Mesendoderm (in vitro differentiated cells): ENCODE measurements at regions not wholly inside any gene's neighbourhood (a gene's known extent, or its start where the extent isn't known, plus 50 kb on each side); places are given as distances from the start of the nearest gene placed in this dataset.

Experiments used
- DNase-seq: peaks from one replicate; pipeline ENCODE4 v3.0.0; 2013
- H2AK5ac ChIP-seq: 2 replicates; pipeline ENCODE4 v1.6.1; 2013; ENCODE audit warnings: low read length, inconsistent platforms
- H2BK120ac ChIP-seq: 2 replicates; pipeline ENCODE4 v1.6.1; 2013; ENCODE audit warnings: low read depth, mild to moderate bottlenecking, low read length, moderate library complexity, mixed read lengths
- H2BK15ac ChIP-seq: replicated peaks from 2 replicates; pipeline ENCODE4 v1.6.1; 2013; ENCODE audit warnings: low read depth, mild to moderate bottlenecking, moderate library complexity
- H2BK5ac ChIP-seq: 2 replicates; pipeline ENCODE4 v1.6.1; 2013; ENCODE audit warnings: low read length, inconsistent platforms
- H3K18ac ChIP-seq: 2 replicates; pipeline ENCODE4 v1.6.1; 2013; ENCODE audit warnings: mild to moderate bottlenecking, low read length, mixed read lengths
- H3K23ac ChIP-seq: one replicate; pipeline ENCODE4 v1.6.1; 2013; ENCODE audit warnings: low read length
- H3K27ac ChIP-seq: 2 replicates; pipeline ENCODE4 v1.5.1; 2013; ENCODE audit warnings: low read depth, mild to moderate bottlenecking, inconsistent platforms, low read length, moderate library complexity
- H3K27me3 ChIP-seq: 2 replicates; pipeline ENCODE4 v1.6.1; 2013; ENCODE audit warnings: low read length, control low read depth, mild to moderate bottlenecking, inconsistent platforms; ENCODE audit not compliant: insufficient read depth, poor library complexity
- H3K36me3 ChIP-seq: 2 replicates; pipeline ENCODE4 v1.6.1; 2013; ENCODE audit warnings: low read length, inconsistent platforms; ENCODE audit not compliant: control insufficient read depth, insufficient read depth
- H3K4ac ChIP-seq: one replicate; pipeline ENCODE4 v1.6.1; 2013; ENCODE audit warnings: low read depth, mild to moderate bottlenecking, low read length, moderate library complexity
- H3K4me1 ChIP-seq: 2 replicates; pipeline ENCODE4 v1.6.1; 2013; ENCODE audit warnings: low read depth, low read length, inconsistent platforms; ENCODE audit not compliant: control insufficient read depth
- H3K4me2 ChIP-seq: 2 replicates; pipeline ENCODE4 v1.6.1; 2013; ENCODE audit warnings: low read length
- H3K4me3 ChIP-seq: 2 replicates; pipeline ENCODE4 v1.5.1; 2013; ENCODE audit warnings: mild to moderate bottlenecking, low read length
- H3K56ac ChIP-seq: one replicate; pipeline ENCODE4 v1.6.1; 2013; ENCODE audit warnings: low read length
- H3K79me1 ChIP-seq: 2 replicates; pipeline ENCODE4 v1.6.1; 2013; ENCODE audit warnings: low read length, inconsistent platforms
- H3K79me2 ChIP-seq: 2 replicates; pipeline ENCODE4 v1.6.1; 2013; ENCODE audit warnings: mild to moderate bottlenecking, low read length; ENCODE audit not compliant: control insufficient read depth, insufficient read depth
- H3K9ac ChIP-seq: 2 replicates; pipeline ENCODE4 v1.6.1; 2013; ENCODE audit warnings: low read length, inconsistent platforms
- H4K5ac ChIP-seq: one replicate; pipeline ENCODE4 v1.6.1; 2013; ENCODE audit warnings: low read length
- H4K8ac ChIP-seq: one replicate; pipeline ENCODE4 v1.6.1; 2013; ENCODE audit warnings: low read depth, mild to moderate bottlenecking, control low read depth, low read length, moderate library complexity
- WGBS: extraction: QIAGEN DNeasy Blood & Tissue Kit; methylation state at CpG from one replicate; pipeline ENCODE4 v1.1.7; 2013; ENCODE audit warnings: low lambda C conversion rate, missing lambda C conversion rate; ENCODE audit not compliant: insufficient coverage; ENCODE audit errors: extremely low coverage; 5-methylcytosine and 5-hydroxymethylcytosine counted together

DNA sequence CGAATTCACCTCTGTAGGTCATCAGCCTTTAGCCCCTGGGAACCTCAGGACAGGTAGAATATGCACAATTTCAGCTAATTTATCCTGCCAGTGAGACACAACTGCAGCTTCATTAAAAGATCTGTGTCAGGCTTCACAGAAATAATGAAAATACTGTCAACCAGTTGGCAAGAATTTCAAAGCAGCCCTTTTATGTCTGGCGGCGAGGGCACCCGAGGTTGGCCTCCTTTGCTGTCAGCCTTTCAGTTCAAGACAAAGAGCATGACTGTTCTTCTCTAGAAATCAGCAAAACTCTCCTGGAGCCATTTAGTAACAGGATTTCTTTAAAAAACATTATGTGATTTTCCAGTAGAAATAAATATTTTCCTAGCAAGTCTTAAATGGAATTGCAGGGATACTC, 75.9 kb downstream of the BBS10 start:
- Histone ChIP-seq H3K56ac (no peak overlapping the region), H4K5ac (no peak overlapping the region), H3K9ac (no peak overlapping the region), H2BK120ac (no peak overlapping the region), H2BK15ac (no peak overlapping the region), H3K27me3 (no peaks in the 10 kb centered on the region), H4K8ac (no peak overlapping the region), H3K36me3 (no peaks in the 10 kb centered on the region), H3K4me3 (no peak overlapping the region), H3K27ac (no peak overlapping the region), H3K4ac (no peak overlapping the region), H2AK5ac (no peak overlapping the region), H3K79me2 (no peaks in the 10 kb centered on the region), H3K23ac (no peak overlapping the region), H3K4me1 (no peaks in the 10 kb centered on the region), H3K4me2 (no peak overlapping the region), H2BK5ac (no peak overlapping the region), H3K79me1 (no peaks in the 10 kb centered on the region), H3K18ac (no peak overlapping the region)
- WGBS: no CpG with 5 or more reads among the region's 4 CpGs
- DNase-seq: no peak

DNA sequence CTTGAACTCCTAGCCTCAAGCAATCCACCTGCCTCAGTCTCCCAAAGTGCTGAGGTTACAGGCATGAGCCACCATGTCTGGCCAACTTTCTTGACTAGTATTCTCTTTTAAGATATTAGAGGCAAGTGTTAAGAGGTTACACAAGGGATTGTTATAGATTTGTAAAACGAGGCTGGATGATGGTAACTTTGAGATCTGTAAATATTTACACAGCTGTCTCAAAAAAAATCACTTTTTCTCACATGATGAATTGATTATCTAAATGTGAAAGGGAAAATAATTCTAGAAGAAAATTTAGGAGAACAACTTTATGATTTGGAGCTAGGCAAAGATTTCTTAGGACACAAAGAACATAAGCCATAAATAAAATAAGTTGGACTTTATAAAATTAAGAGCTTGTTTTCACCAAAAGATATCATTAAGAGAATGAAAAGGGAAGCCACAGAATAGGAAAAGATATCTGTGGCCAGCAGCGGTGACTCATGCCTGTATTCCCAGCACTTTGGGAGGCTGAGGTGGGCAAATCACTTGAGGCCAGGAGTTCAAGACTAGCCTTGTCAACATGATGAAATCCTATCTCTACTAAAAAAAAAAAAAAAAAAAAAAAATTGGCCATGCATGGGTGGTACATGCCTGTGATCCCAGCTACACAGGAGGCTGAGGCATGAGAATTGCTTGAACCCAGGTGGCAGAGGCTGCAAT, 77.4 kb downstream of the BBS10 start:
- Histone ChIP-seq H3K4ac (no peak overlapping the region), H2BK15ac (no peak overlapping the region), H3K36me3 (no peaks in the 10 kb centered on the region), H3K4me1 (no peaks in the 10 kb centered on the region), H2BK120ac (no peak overlapping the region), H3K27me3 (no peaks in the 10 kb centered on the region), H3K56ac (no peak overlapping the region), H3K4me2 (no peak overlapping the region), H3K18ac (no peak overlapping the region), H4K8ac (no peak overlapping the region), H3K9ac (no peak overlapping the region), H3K23ac (no peak overlapping the region), H3K4me3 (no peak overlapping the region), H3K27ac (no peak overlapping the region), H2BK5ac (no peak overlapping the region), H4K5ac (no peak overlapping the region), H3K79me1 (no peaks in the 10 kb centered on the region), H3K79me2 (no peaks in the 10 kb centered on the region), H2AK5ac (no peak overlapping the region)
- WGBS: no CpG with 5 or more reads among the region's 2 CpGs
- no peak for DNase-seq

DNA sequence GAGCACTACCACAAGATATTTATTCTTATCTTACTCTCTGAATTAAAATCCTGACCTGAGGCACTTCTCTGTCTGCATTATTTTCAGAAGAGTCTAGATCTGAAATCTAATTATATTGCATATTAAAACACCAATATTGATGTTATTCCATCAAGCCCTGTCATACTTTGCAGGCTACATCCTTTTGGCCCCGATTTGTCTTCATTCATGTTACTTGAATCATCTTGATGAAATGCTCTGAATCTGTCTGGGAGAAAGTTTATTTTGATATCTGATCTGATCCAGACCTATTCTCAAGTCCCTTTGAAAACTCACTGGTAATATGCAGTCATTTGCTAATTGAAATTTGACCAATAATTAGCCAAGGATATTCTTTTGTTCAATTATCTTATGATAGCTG, 79.9 kb downstream of the BBS10 start:
- no peak for DNase-seq
- H2AK5ac ChIP-seq: no peak overlapping the region
- H3K4me2 ChIP-seq: no peak overlapping the region
- H3K9ac ChIP-seq: no peak overlapping the region
- no peak overlapping the region for H3K4ac ChIP-seq
- no peak overlapping the region for H3K23ac ChIP-seq
- no CpG with 5 or more reads among the region's 1 CpG for WGBS
- no peaks in the 10 kb centered on the region for H3K36me3 ChIP-seq
- no peak overlapping the region for H3K18ac ChIP-seq
- H3K4me1 ChIP-seq: no peaks in the 10 kb centered on the region
- no peak overlapping the region for H2BK15ac ChIP-seq
- no peak overlapping the region for H3K4me3 ChIP-seq
- H3K27ac ChIP-seq: no peak overlapping the region
- H2BK5ac ChIP-seq: no peak overlapping the region
- no peaks in the 10 kb centered on the region for H3K79me2 ChIP-seq
- H4K5ac ChIP-seq: no peak overlapping the region
- H3K79me1 ChIP-seq: no peaks in the 10 kb centered on the region
- no peak overlapping the region for H2BK120ac ChIP-seq
- H3K56ac ChIP-seq: no peak overlapping the region
- no peak overlapping the region for H4K8ac ChIP-seq
- H3K27me3 ChIP-seq: no peaks in the 10 kb centered on the region

DNA sequence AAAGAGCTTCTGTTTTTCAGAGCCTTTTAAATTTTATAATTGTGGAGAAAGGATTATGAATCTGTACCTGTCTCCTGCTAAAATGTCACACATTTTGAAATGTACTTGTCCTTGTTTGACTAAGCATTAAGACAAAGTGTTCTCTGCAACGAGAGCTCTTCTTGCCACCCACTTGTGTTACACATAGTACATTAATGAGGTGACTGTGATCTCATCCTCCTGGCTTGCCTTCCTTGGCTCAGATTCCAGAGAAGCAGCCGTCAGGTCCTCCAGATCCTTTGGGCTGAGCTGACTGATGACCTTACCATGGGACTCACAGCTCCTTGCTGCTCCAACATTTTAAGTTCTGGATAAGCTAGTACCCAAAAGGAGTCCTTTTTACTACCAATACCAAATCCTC, 81.4 kb downstream of the BBS10 start:
- H3K4me2 ChIP-seq: no peak overlapping the region
- no peak overlapping the region for H4K8ac ChIP-seq
- H3K4ac ChIP-seq: no peak overlapping the region
- no peak overlapping the region for H2BK15ac ChIP-seq
- no peak overlapping the region for H3K23ac ChIP-seq
- no peaks in the 10 kb centered on the region for H3K79me2 ChIP-seq
- DNase-seq: peak; percentile 89
- no peaks in the 10 kb centered on the region for H3K36me3 ChIP-seq
- no peak overlapping the region for H3K56ac ChIP-seq
- H3K9ac ChIP-seq: no peak overlapping the region
- no peaks in the 10 kb centered on the region for H3K4me1 ChIP-seq
- no peak overlapping the region for H3K18ac ChIP-seq
- H2AK5ac ChIP-seq: no peak overlapping the region
- no peak overlapping the region for H3K4me3 ChIP-seq
- WGBS: no CpG with 5 or more reads among the region's 2 CpGs
- H2BK5ac ChIP-seq: no peak overlapping the region
- no peak overlapping the region for H3K27ac ChIP-seq
- H2BK120ac ChIP-seq: no peak overlapping the region
- no peaks in the 10 kb centered on the region for H3K79me1 ChIP-seq
- H3K27me3 ChIP-seq: no peaks in the 10 kb centered on the region
- H4K5ac ChIP-seq: no peak overlapping the region

DNA sequence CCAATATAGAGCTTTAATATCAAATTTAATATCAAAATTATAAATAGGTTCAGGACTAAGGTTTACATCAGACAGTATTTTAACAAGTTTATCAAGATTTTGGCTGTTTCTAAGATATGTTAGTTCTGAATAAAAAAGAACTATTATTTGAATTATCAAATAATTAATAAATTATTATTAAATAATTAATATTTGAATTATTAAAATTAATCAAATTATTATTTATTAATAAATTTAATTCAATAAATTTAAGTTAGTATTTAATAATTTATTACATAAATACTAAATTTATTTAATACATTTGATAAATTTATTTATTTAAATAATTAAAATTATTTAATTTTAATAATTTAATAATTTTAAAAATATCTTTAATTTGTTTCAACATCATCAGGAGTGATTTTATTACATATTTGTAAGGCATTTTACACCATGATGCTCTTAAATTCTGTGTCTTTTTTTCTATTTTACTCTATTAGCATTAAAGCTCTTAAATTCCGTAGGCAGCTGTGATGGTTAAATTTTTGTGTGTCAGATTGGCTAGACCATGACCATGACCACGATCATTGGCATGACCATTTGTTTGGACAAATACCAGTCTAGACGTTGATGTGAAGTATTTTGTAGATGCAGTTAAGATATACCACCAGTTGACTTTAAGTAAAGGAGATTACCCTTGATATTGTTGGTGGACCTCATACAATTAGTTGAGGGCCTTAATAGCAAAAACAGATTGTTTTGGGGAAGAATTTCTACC, 82.6 kb downstream of the BBS10 start:
- H2BK120ac ChIP-seq: no peak overlapping the region
- no peak overlapping the region for H3K27ac ChIP-seq
- H3K79me2 ChIP-seq: no peaks in the 10 kb centered on the region
- no peak overlapping the region for H3K23ac ChIP-seq
- H3K4me3 ChIP-seq: no peak overlapping the region
- H4K8ac ChIP-seq: no peak overlapping the region
- H3K27me3 ChIP-seq: no peaks in the 10 kb centered on the region
- no peak overlapping the region for H3K9ac ChIP-seq
- H2BK5ac ChIP-seq: no peak overlapping the region
- no peak overlapping the region for H4K5ac ChIP-seq
- DNase-seq: no peak
- no peak overlapping the region for H2AK5ac ChIP-seq
- H2BK15ac ChIP-seq: no peak overlapping the region
- H3K79me1 ChIP-seq: no peaks in the 10 kb centered on the region
- no peaks in the 10 kb centered on the region for H3K36me3 ChIP-seq
- no CpG with 5 or more reads among the region's 3 CpGs for WGBS
- no peak overlapping the region for H3K4ac ChIP-seq
- no peak overlapping the region for H3K56ac ChIP-seq
- H3K18ac ChIP-seq: no peak overlapping the region
- H3K4me1 ChIP-seq: no peaks in the 10 kb centered on the region
- H3K4me2 ChIP-seq: no peak overlapping the region

DNA sequence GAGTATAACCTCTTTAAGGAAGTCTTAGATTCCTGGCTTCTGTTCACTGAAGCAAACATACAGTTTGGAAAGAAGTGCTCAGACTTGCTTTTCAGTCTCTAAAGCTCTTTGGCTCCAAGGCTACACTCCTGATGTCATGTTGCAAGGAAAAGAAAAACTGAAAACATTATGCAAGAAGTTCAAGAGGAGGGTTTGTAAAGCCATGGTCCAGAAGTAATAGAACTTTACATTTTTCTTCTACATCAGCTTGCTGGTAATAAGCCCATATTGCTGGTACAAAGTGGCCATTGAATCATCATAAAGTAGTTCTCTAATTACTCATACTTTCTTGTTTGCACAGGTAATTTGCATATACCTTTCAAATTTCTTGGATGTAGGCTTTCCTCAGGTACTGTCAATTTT, 83.6 kb downstream of the BBS10 start:
- H3K4me3 ChIP-seq: no peak overlapping the region
- H3K79me2 ChIP-seq: no peaks in the 10 kb centered on the region
- H2BK15ac ChIP-seq: no peak overlapping the region
- DNase-seq: no peak
- no peak overlapping the region for H2AK5ac ChIP-seq
- no peak overlapping the region for H2BK5ac ChIP-seq
- H4K5ac ChIP-seq: no peak overlapping the region
- no peaks in the 10 kb centered on the region for H3K36me3 ChIP-seq
- H2BK120ac ChIP-seq: no peak overlapping the region
- H3K79me1 ChIP-seq: no peaks in the 10 kb centered on the region
- no peak overlapping the region for H3K4ac ChIP-seq
- H3K56ac ChIP-seq: no peak overlapping the region
- H3K27me3 ChIP-seq: no peaks in the 10 kb centered on the region
- no peak overlapping the region for H3K18ac ChIP-seq
- H3K27ac ChIP-seq: no peak overlapping the region
- H3K4me2 ChIP-seq: no peak overlapping the region
- no peaks in the 10 kb centered on the region for H3K4me1 ChIP-seq
- H3K23ac ChIP-seq: no peak overlapping the region
- H4K8ac ChIP-seq: no peak overlapping the region
- H3K9ac ChIP-seq: no peak overlapping the region
